K562 (cell line): ENCODE measurements at regions not wholly inside any gene's neighbourhood (a gene's known extent, or its start where the extent isn't known, plus 50 kb on each side); places are given as distances from the start of the nearest gene placed in this dataset.

Experiments used
- ATAC-seq: fragments of 200-7000 bp; cut with Tn5 transposase; 3 replicates; pipeline ENCODE4 v1.9.1; 2020; ENCODE audit warnings: moderate library complexity
- BruUV-seq: library from RNA; stranded (reverse); fragments of 400-500 nt; replicated peaks from 2 replicates; lab custom pipeline; 2021; lab: Mats Ljungman, UMichigan
- CTCF ChIA-PET: fragments of 300-600 bp; formaldehyde crosslinking; extraction: SDS; loops from one replicate; lab custom pipeline; 2021; ENCODE audit warnings: low intra/inter-chr PET ratio; lab: Yijun Ruan, JAX
- POLR2A ChIA-PET: fragments of 300-600, 350-650 bp; sonication (Branson Sonifier 250); formaldehyde crosslinking; extraction: SDS; loops from one replicate; lab custom pipeline; 2021; ENCODE audit warnings: antibody characterized with exemption, inconsistent platforms; lab: Yijun Ruan, JAX
- DNase-seq, 4 experiments: peaks; one replicate each; pipeline versions ENCODE4 v3.0.0 to v3.0.0-alpha.2; 2011 to 2018; ENCODE audit warnings: low spot score in 3 of 4, mixed read lengths in 3 of 4; ENCODE audit errors: extremely low read depth in 1 of 4
- FAIRE-seq: peaks from 2 replicates; lab custom pipeline; 2011; peaks lifted over from hg19 to GRCh38; lab: Jason Lieb, UNC
- H2AFZ ChIP-seq: 2 replicates; pipeline ENCODE4 v1.6.0; 2011; ENCODE audit warnings: low read depth, low read length, control low read depth, inconsistent platforms
- H3K27ac ChIP-seq: fragments of 200-600 bp; 3 replicates; pipeline ENCODE4 v1.8.0; 2011; ENCODE audit warnings: low read depth, mild to moderate bottlenecking, control low read depth, inconsistent platforms, low read length, moderate library complexity, mixed read lengths; ENCODE audit errors: extremely low read depth
- H3K27me3 ChIP-seq, 2 experiments: fragments of 300-600 bp in 1 of 2; 2 replicates in 1 of 2; 3 replicates in 1 of 2; pipeline versions ENCODE4 v1.6.0 to v1.8.0; 2011; ENCODE audit warnings: inconsistent platforms in 2 of 2, low read length in 2 of 2, mild to moderate bottlenecking in 1 of 2, mixed read lengths in 1 of 2, moderate library complexity in 1 of 2; ENCODE audit not compliant: control insufficient read depth in 2 of 2, insufficient read depth in 2 of 2
- H3K36me3 ChIP-seq: fragments of 300-600 bp; 3 replicates; pipeline ENCODE4 v1.8.0; 2011; ENCODE audit warnings: mild to moderate bottlenecking, low read length, inconsistent platforms; ENCODE audit not compliant: control insufficient read depth, insufficient read depth
- H3K4me1 ChIP-seq, 2 experiments: fragments of 200-600 bp in 1 of 2; replicated peaks in 1 of 2; 2 replicates in 1 of 2; 3 replicates in 1 of 2; pipeline versions ENCODE4 v1.5.1 to v1.8.0; 2011; ENCODE audit warnings: inconsistent platforms in 2 of 2, low read length in 2 of 2, mild to moderate bottlenecking in 1 of 2, mixed read lengths in 1 of 2, moderate library complexity in 1 of 2; ENCODE audit not compliant: control insufficient read depth in 2 of 2, insufficient read depth in 2 of 2
- H3K4me2 ChIP-seq: 2 replicates; pipeline ENCODE4 v1.6.1; 2011; ENCODE audit warnings: low read length, control low read depth, inconsistent platforms, mixed read lengths; ENCODE audit not compliant: insufficient read depth
- H3K4me3 ChIP-seq: fragments of 200-600 bp; sonication (generic), shearing (Covaris generic); 2 replicates; pipeline ENCODE4 v1.5.1; 2016; ENCODE audit warnings: control low read depth, inconsistent platforms
- H3K79me2 ChIP-seq: fragments of 200-600 bp; 3 replicates; pipeline ENCODE4 v1.8.0; 2011; ENCODE audit warnings: low read length, inconsistent platforms; ENCODE audit not compliant: control insufficient read depth, insufficient read depth
- H3K9ac ChIP-seq, 2 experiments: 2 replicates each; pipeline versions ENCODE4 v1.6.0 to v1.6.1; 2011; ENCODE audit warnings: low read depth in 2 of 2, low read length in 2 of 2, control low read depth in 1 of 2, inconsistent platforms in 1 of 2, mild to moderate bottlenecking in 1 of 2, mixed read lengths in 1 of 2; ENCODE audit not compliant: insufficient read depth in 1 of 2
- H3K9me1 ChIP-seq: one replicate; pipeline ENCODE4 v1.6.0; 2011; ENCODE audit warnings: inconsistent platforms, mild to moderate bottlenecking, low read length, moderate library complexity; ENCODE audit not compliant: control insufficient read depth, insufficient read depth
- H3K9me3 ChIP-seq: replicated peaks from 2 replicates; pipeline ENCODE4 v1.5.1; 2011; ENCODE audit warnings: low read depth, low read length, inconsistent platforms; ENCODE audit not compliant: control insufficient read depth, insufficient read depth
- H4K20me1 ChIP-seq: replicated peaks from 2 replicates; pipeline ENCODE4 v1.6.1; 2011; ENCODE audit warnings: low read length, inconsistent platforms, mixed read lengths; ENCODE audit not compliant: control insufficient read depth, insufficient read depth
- ATF4 ChIP-seq: fragments of 450-650 bp; formaldehyde crosslinking; IDR thresholded peaks from 2 replicates; pipeline ENCODE4 v1.4.0; 2022; ENCODE audit warnings: mild to moderate bottlenecking, moderate library complexity
- BHLHE40 ChIP-seq: IDR thresholded peaks from 2 replicates; pipeline ENCODE4 v1.6.1; 2011; ENCODE audit warnings: low read length, improper control_type of control experiment
- GABPB1 ChIP-seq: sonication (generic); formaldehyde crosslinking; IDR thresholded peaks from 2 replicates; pipeline ENCODE4 v1.8.0; 2022; ENCODE audit warnings: mild to moderate bottlenecking, missing genetic modification reagents
- L3MBTL2 ChIP-seq: fragments of 450-650 bp; IDR thresholded peaks from 2 replicates; pipeline ENCODE4 v1.6.1; 2016; ENCODE audit warnings: mild to moderate bottlenecking, moderate library complexity
- NR4A1 ChIP-seq, 2 experiments: fragments of 250-450 bp in 1 of 2; fragments of 450-650 bp in 1 of 2; sonication (Bioruptor Pico) in 1 of 2; IDR thresholded peaks; 2 replicates each; pipeline versions ENCODE4 v1.4.0 to v1.6.1; 2016 to 2020; ENCODE audit warnings: mild to moderate bottlenecking in 2 of 2, missing compliant biosample characterization in 1 of 2, missing genetic modification characterization in 1 of 2, moderate library complexity in 1 of 2
- PHF8 ChIP-seq: fragments of 200-600 bp; sonication (generic); IDR thresholded peaks from 2 replicates; pipeline ENCODE4 v1.6.1; 2012; ENCODE audit warnings: mixed run types, mild to moderate bottlenecking, inconsistent platforms, low read length, moderate library complexity, borderline replicate concordance
- PYGO2 ChIP-seq: fragments of 450-650 bp; IDR thresholded peaks from 2 replicates; pipeline ENCODE4 v1.6.1; 2016; ENCODE audit warnings: mild to moderate bottlenecking, missing genetic modification characterization, moderate library complexity, missing compliant biosample characterization
- SETDB1 ChIP-seq: IDR thresholded peaks from one replicate; pipeline ENCODE4 v1.6.1; 2012; ENCODE audit warnings: low read length, control low read depth, inconsistent platforms
- SRSF7 ChIP-seq: fragments of 200-400 bp; formaldehyde crosslinking; optimal IDR thresholded peaks from 2 replicates; pipeline ENCODE3; 2017; ENCODE audit warnings: mild to moderate bottlenecking, low read depth, low read length
- TRIM28 ChIP-seq: fragments of 450-650 bp; IDR thresholded peaks from 2 replicates; pipeline ENCODE4 v1.6.1; 2017
- ZC3H8 ChIP-seq: fragments of 450-650 bp; IDR thresholded peaks from 2 replicates; pipeline ENCODE4 v1.6.1; 2017
- ZNF140 ChIP-seq: fragments of 250-450 bp; sonication (Bioruptor Pico); IDR thresholded peaks from 2 replicates; pipeline ENCODE4 v1.8.0; 2021; ENCODE audit warnings: moderate library complexity, mild to moderate bottlenecking, inconsistent platforms
- ZNF263 ChIP-seq: sonication (generic); formaldehyde crosslinking; IDR thresholded peaks from 2 replicates; pipeline ENCODE4 v1.8.0; 2022; ENCODE audit warnings: mild to moderate bottlenecking, missing genetic modification reagents, borderline replicate concordance
- ZNF518B ChIP-seq: fragments of 250-450 bp; sonication (Bioruptor Pico); IDR thresholded peaks from 2 replicates; pipeline ENCODE4 v1.5.0; 2021; ENCODE audit warnings: mild to moderate bottlenecking, moderate library complexity
- ZNF609 ChIP-seq: sonication (generic); formaldehyde crosslinking; IDR thresholded peaks from 2 replicates; pipeline ENCODE4 v1.8.1; 2023; ENCODE audit warnings: missing genetic modification reagents, mild to moderate bottlenecking, borderline replicate concordance
- ZNF785 ChIP-seq: fragments of 250-450 bp; sonication (Bioruptor Pico); IDR thresholded peaks from 2 replicates; pipeline ENCODE4 v1.4.0; 2020; ENCODE audit warnings: mild to moderate bottlenecking
- WGBS: fragments of 100-300 bp; shearing (Covaris generic); methylation state at CpG from one replicate; pipeline ENCODE4 v1.1.6; 2016; ENCODE audit warnings: low coverage, mixed read lengths; ENCODE audit not compliant: insufficient coverage; ENCODE audit errors: missing lambda C conversion rate; 5-methylcytosine and 5-hydroxymethylcytosine counted together
- in situ Hi-C: fragments of 300-500 bp; cut with MboI; formaldehyde crosslinking; loops from 4 replicates; pipeline ENCODE4 v1.15.0; 2018; ENCODE audit warnings: inconsistent platforms, mixed read lengths
- intact Hi-C: fragments of 100-400 bp; cut with micrococcal nuclease; formaldehyde crosslinking; loops from 2 replicates; pipeline ENCODE4 v1.14.2; 2022

DNA sequence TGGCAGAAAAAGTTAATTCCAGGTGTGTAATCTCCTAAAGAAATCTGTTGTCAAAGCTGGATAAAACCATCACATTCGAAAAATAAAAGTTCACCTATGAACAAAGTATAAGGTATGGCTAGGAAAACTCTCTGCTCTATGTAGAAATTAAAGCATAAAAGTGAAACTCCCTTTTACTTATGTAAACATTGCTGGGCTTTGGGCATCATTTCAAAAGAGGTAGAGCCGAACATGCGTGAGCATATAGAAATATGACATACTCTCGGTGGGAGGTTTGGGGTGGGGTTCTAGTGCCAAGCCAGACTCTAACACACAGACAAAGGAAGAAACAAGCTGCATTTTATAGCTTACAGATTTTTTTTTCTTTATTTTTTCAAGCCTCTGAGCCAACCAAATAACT, 306.8 kb upstream of the ATP11B start:
- Histone ChIP-seq H3K27ac (no peak overlapping the region), H3K36me3 (no peaks in the 10 kb centered on the region), H3K9me1 (no peaks in the 10 kb centered on the region), H3K9me3 (no peaks in the 10 kb centered on the region), H3K79me2 (no peaks in the 10 kb centered on the region), H3K9ac (no peak overlapping the region), H2AFZ (no peak overlapping the region), H3K4me1 (no peaks in the 10 kb centered on the region), H4K20me1 (no peaks in the 10 kb centered on the region), H3K4me2 (no peak overlapping the region), H3K27me3 (no peaks in the 10 kb centered on the region), H3K4me3 (no peak overlapping the region)
- ATAC-seq: no peak
- intact Hi-C loops: loop anchor here (10.0 kb wide), 1 partner anchor 122 kb away; no protein-coding TSS in a partner anchor
- POLR2A ChIA-PET: no interaction called here
- in situ Hi-C loops: no loop called here
- no peak for FAIRE-seq
- no TSS peak for BruUV-seq
- CTCF ChIA-PET: no interaction called here
- no peak for DNase-seq
- WGBS: 10% methylated on average over 4 of the region's 4 CpGs
- TF ChIP-seq ZC3H8 (no peak), ZNF518B (CRISPR knock-in tag) (no peak), ZNF140 (CRISPR knock-in tag) (no peak), PHF8 (no peak), ATF4 (no peak), ZNF263 (no peak), SETDB1 (no peak), ZNF785 (CRISPR knock-in tag) (no peak), SRSF7 (no peak), NR4A1 (CRISPR knock-in tag; IDR thresholded peaks at IDR 0.05) (no peak), NR4A1 (tag; IDR thresholded peaks at IDR 0.05) (no peak), ZNF609 (CRISPR knock-in tag) (no peak), TRIM28 (no peak), L3MBTL2 (no peak), GABPB1 (CRISPR knock-in tag) (no peak), BHLHE40 (no peak), PYGO2 (tag) (no peak)
